Uterus (tissue), 3 donors: ENCODE measurements at regions not wholly inside any gene's neighbourhood (a gene's known extent, or its start where the extent isn't known, plus 50 kb on each side); places are given as distances from the start of the nearest gene placed in this dataset.

Experiments
- DNase-seq, 2 donors: peaks; one replicate each; pipeline ENCODE4 v3.0.0-alpha.2; 2019 to 2020
- H3K27ac ChIP-seq, 2 donors: fragments of 200-600 bp; sonication (generic); 1 replicate in 1 of 2; 2 replicates in 1 of 2; pipeline ENCODE4 v1.5.1; 2016 to 2018
- H3K27me3 ChIP-seq, 2 donors: fragments of 200-600 bp; sonication (generic); one replicate each; pipeline ENCODE4 v1.5.1; 2018 to 2019; ENCODE audit warnings: control low read depth in 1 of 2
- H3K36me3 ChIP-seq, 2 donors: fragments of 200-600 bp; sonication (generic); one replicate each; pipeline ENCODE4 v1.5.1; 2019; ENCODE audit warnings: control low read depth in 1 of 2
- H3K4me1 ChIP-seq, 2 donors: fragments of 200-600 bp; sonication (generic); one replicate each; pipeline ENCODE4 v1.5.1; 2018 to 2019; ENCODE audit warnings: control low read depth in 1 of 2
- H3K4me3 ChIP-seq, 2 donors: fragments of 200-600 bp; sonication (generic); 1 replicate in 1 of 2; 2 replicates in 1 of 2; pipeline ENCODE4 v1.5.1; 2018 to 2019; ENCODE audit warnings: mild to moderate bottlenecking in 1 of 2
- H3K9me3 ChIP-seq, 2 donors: fragments of 200-600 bp; sonication (generic); one replicate each; pipeline ENCODE4 v1.5.1; 2019; ENCODE audit warnings: control low read depth in 1 of 2
- CTCF ChIP-seq, 4 experiments: fragments of 200-600 bp in 2 of 4; fragments of 450-650 bp in 2 of 4; sonication (generic) in 2 of 4; IDR thresholded peaks; one replicate each; pipeline ENCODE4 v1.5.1; 2016 to 2019; ENCODE audit warnings: antibody characterized with exemption in 4 of 4, mild to moderate bottlenecking in 2 of 4, moderate library complexity in 1 of 4
- POLR2A ChIP-seq, 2 donors: fragments of 450-650 bp; IDR thresholded peaks; one replicate each; pipeline ENCODE4 v1.6.1; 2016; ENCODE audit warnings: antibody characterized with exemption in 2 of 2, mild to moderate bottlenecking in 1 of 2, moderate library complexity in 1 of 2
- intact Hi-C: fragments of 100-400 bp; cut with DNase I; formaldehyde crosslinking; loops from one replicate; pipeline ENCODE4 v1.15.1; 2023; ENCODE audit warnings: low total_unique reads
- donor health status: DM: yes; HTN: yes; CAD: no.

- H3K4me1 ChIP-seq, result no peaks in the 10 kb centered on the region
- no peaks in the 10 kb centered on the region for H3K9me3 ChIP-seq
- H3K36me3 ChIP-seq, result no peaks in the 10 kb centered on the region
- H3K27me3 ChIP-seq, result no peaks in the 10 kb centered on the region
- H3K27ac ChIP-seq, result no peak overlapping the region
- intact Hi-C loops, result no loop called here
- no peak for DNase-seq
- no peak overlapping the region for H3K4me3 ChIP-seq
- no peak for TF ChIP-seq CTCF (IDR thresholded peaks at IDR 0.05)
Observed at GRCh38 chr18:37673671-37674070, 108.1 kb upstream of the CELF4 start.

DNA sequence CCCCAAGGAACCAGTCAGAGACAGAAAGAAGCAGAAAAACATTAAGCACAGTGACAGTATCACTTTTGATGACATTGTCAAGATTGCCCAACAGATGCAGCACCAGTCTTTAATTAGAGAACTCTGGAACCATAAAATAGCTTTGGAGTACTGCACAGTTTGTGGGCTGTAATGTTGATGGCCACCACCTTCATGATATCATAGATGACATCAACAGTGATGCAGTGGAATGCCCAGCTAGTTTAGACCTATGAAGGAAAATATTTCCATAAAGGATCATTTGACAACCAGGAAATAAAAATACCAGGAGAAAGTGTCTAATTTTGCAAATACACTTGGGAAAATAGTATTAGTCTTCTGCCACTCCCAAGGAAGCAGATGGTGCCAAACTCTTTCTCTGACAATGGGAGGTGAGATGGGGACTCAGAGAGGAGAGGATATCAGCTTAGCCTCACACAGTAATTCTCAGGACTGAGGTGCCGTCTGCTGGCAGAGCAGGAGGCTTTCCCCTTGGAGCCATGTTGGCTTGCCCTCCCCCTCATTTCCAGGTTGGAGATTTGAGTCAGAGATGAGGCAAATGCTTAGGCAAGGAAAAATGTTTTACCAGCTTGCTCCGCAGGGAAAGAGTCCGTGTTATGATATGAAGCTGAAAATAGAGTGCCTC is 107.5 kb upstream of the CELF4 start:
- Histone ChIP-seq H3K9me3 (no peaks in the 10 kb centered on the region), H3K36me3 (no peaks in the 10 kb centered on the region), H3K4me3 (no peak overlapping the region), H3K27me3 (no peaks in the 10 kb centered on the region), H3K4me1 (no peaks in the 10 kb centered on the region), H3K27ac (no peak overlapping the region)
- DNase-seq, result no peak
- no peak for TF ChIP-seq CTCF (IDR thresholded peaks at IDR 0.05)
- no peak for TF ChIP-seq POLR2A (IDR thresholded peaks at IDR 0.05)
- intact Hi-C loops, result no loop called here

- Histone ChIP-seq H3K36me3 (no peaks in the 10 kb centered on the region), H3K4me1 (no peaks in the 10 kb centered on the region), H3K4me3 (no peak overlapping the region), H3K27ac (no peak overlapping the region), H3K27me3 (no peaks in the 10 kb centered on the region), H3K9me3 (no peaks in the 10 kb centered on the region)
- TF ChIP-seq POLR2A (IDR thresholded peaks at IDR 0.05) (no peak), CTCF (IDR thresholded peaks at IDR 0.05) (no peak)
- intact Hi-C loops, result no loop called here
- DNase-seq, result no peak
Observed at GRCh38 chr18:37672001-37672400, 106.4 kb upstream of the CELF4 start.

GRCh38 chr18:37671530-37671929 is 105.9 kb upstream of the CELF4 start:
- Histone ChIP-seq H3K27me3 (no peaks in the 10 kb centered on the region), H3K4me3 (no peak overlapping the region), H3K4me1 (no peaks in the 10 kb centered on the region), H3K36me3 (no peaks in the 10 kb centered on the region), H3K9me3 (no peaks in the 10 kb centered on the region), H3K27ac (no peak overlapping the region)
- TF ChIP-seq POLR2A (IDR thresholded peaks at IDR 0.05), result no peak
- no peak for TF ChIP-seq CTCF (IDR thresholded peaks at IDR 0.05)
- intact Hi-C loops, result no loop called here
- no peak for DNase-seq

DNA sequence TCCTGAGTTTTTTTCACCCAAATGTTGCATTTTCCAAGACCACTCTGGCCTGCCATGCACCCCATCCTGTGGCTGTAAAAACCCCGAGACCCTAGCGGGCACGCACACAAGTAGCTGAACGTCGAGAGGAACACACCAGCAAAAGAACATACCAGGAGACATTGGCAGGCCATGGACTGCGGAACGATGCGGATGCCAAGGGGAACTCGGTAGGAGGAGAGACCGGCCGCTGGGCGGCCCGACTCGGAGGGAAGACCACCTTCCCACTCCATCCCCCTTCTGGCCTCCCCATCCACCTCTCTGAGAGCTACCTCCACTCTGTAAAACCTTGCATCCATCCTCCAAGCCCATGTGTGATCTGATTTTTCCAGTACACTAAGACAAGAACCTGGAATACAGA is 105.5 kb upstream of the CELF4 start:
- intact Hi-C loops, result no loop called here
- Histone ChIP-seq H3K4me1 (no peaks in the 10 kb centered on the region), H3K36me3 (no peaks in the 10 kb centered on the region), H3K27me3 (no peaks in the 10 kb centered on the region), H3K27ac (no peak overlapping the region), H3K4me3 (no peak overlapping the region), H3K9me3 (no peaks in the 10 kb centered on the region)
- no peak for DNase-seq
- TF ChIP-seq POLR2A (IDR thresholded peaks at IDR 0.05), result no peak
